ENCODE measurements at regions not wholly inside any gene's neighbourhood (a gene's known extent, or its start where the extent isn't known, plus 50 kb on each side); places are given as distances from the start of the nearest gene placed in this dataset.

DNA sequence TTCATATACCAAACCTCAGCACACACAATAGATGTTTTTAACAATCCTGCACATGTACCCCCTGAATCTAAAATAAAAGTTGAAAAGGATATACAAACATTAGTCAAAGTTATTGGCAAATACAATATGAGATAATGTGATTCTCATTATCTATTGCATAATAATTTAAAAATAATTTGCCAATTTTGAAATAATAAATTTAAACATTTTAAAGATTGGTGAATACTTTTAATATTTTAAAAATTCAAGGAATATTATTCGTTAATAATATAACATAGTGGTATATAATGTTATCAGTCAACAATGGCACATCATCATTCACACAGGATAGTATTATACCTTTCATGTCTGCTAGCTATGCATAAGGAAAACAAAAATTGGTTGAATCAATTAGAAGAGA lies 207.0 kb upstream of the SP8 start:
- no peak for FAIRE-seq
- no peak for TF ChIP-seq POLR2AphosphoS5 (IDR thresholded peaks at IDR 0.05; ENCODE audit: low read depth, low read length)
- no peak for TF ChIP-seq TAF1 (IDR thresholded peaks at IDR 0.05; ENCODE audit: borderline replicate concordance, low read depth, low read length)
- no peak for TF ChIP-seq POLR2A (IDR thresholded peaks at IDR 0.05; ENCODE audit: low read depth, low read length)
- no peak for DNase-seq (ENCODE audit: insufficient read length)

DNA sequence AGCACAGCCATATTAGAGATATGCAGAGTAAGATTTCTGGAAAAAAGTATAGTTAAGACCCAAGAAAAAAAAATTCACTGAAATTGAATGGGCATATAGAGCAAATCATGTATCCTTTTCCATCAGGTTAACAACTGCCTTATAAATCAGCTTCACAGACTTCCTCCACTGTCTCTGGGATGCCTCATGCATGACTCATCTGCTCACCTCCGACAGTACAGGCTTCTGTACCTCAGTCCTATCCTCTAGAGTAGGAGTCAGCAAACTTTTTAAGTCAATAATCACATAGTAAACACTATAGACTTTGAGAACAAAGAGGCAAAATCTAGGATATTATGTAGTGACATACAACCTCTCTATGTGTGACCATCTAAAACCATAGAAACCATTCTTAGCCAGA lies 211.6 kb upstream of the SP8 start:
- TF ChIP-seq TAF1 (IDR thresholded peaks at IDR 0.05; ENCODE audit: borderline replicate concordance, low read depth, low read length) (no peak), POLR2A (IDR thresholded peaks at IDR 0.05; ENCODE audit: low read depth, low read length) (no peak), POLR2AphosphoS5 (IDR thresholded peaks at IDR 0.05; ENCODE audit: low read depth, low read length) (no peak)
- FAIRE-seq (no peak), DNase-seq (ENCODE audit: insufficient read length) (no peak)

DNA sequence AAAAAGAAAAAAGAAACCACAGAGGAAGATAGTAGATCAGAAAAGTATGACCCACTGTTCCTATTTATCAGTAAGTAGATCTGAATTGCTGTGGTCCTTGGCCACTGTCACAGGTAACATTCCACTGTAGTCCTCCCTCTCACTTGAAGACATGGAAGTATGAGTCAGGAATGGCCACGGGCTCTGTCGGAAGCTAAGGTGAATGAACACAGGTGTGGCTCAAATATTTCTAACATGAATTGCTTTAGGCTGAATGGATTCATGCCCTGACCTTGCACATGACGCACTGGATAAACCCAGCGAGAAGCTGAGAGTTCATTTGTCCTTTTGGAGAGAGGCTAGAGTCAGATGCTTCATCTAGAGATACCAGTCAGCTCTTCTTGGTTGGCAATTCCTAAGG lies 224.5 kb upstream of the SP8 start:
- TF ChIP-seq POLR2A (IDR thresholded peaks at IDR 0.05; ENCODE audit: low read depth, low read length) (no peak), TAF1 (IDR thresholded peaks at IDR 0.05; ENCODE audit: borderline replicate concordance, low read depth, low read length) (no peak), POLR2AphosphoS5 (IDR thresholded peaks at IDR 0.05; ENCODE audit: low read depth, low read length) (no peak)
- no peak for DNase-seq (ENCODE audit: insufficient read length)
- FAIRE-seq: no peak

DNA sequence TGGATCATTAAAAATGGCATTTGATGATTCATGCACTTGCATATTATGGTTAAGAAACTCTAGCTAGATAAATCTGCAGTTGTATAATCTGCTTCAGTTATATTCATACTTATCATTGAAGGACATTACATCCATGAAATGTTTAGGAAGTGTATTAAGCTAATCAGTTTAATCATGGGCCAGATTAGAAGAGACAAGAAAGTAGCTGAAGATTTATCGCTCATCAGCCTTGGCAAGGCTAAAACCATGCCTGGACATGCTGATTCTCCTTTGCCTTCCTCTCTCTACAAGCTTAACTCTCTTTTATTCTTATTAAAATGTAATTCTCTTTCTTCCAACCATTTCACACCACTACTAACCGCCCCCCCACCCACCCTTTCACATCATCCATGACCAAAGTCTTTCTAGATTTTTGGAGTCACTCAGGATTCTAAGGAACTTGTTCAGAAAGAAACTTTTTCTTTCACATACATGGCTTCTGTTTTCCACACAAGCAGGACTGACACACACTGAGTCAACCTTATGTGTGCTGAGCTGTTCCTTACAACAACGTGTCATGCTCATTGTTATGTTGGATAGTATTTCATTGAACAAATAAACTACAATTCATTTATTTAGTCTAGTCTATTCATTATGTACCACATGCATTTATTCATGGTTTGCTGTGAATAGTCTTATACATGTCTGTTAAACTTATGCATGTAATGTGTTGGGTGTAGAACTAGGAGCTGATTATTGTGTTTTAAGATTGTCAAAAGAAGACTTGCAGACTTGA lies 227.3 kb upstream of the SP8 start:
- no peak for FAIRE-seq

DNA sequence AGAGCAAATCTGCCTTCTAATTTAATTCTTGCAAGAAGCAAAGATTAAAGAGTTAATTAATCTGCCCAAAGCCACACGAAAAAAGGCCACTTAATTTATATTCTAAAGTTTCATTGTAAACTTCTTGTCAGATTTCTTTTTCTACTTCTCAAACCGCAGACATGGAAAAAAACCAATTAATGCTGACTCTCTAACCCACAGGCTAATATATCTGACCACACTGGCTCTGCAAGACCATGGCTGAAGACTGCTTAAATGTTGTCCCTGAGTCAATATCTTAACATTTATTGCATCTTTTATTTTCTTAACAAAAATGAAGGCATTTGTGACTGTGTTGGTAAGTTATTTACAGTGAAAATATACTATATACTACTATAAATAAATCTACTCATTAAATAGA lies 234.0 kb upstream of the SP8 start:
- TF ChIP-seq TAF1 (IDR thresholded peaks at IDR 0.05; ENCODE audit: borderline replicate concordance, low read depth, low read length) (no peak), POLR2A (IDR thresholded peaks at IDR 0.05; ENCODE audit: low read depth, low read length) (no peak), POLR2AphosphoS5 (IDR thresholded peaks at IDR 0.05; ENCODE audit: low read depth, low read length) (no peak)
- no peak for DNase-seq (ENCODE audit: insufficient read length)
- FAIRE-seq: no peak

More for the DNA sequence above, 227.3 kb upstream of the SP8 start:
- no peak for TF ChIP-seq TAF1 (IDR thresholded peaks at IDR 0.05; ENCODE audit: borderline replicate concordance, low read depth, low read length)
- no peak for DNase-seq (ENCODE audit: insufficient read length)

DNA sequence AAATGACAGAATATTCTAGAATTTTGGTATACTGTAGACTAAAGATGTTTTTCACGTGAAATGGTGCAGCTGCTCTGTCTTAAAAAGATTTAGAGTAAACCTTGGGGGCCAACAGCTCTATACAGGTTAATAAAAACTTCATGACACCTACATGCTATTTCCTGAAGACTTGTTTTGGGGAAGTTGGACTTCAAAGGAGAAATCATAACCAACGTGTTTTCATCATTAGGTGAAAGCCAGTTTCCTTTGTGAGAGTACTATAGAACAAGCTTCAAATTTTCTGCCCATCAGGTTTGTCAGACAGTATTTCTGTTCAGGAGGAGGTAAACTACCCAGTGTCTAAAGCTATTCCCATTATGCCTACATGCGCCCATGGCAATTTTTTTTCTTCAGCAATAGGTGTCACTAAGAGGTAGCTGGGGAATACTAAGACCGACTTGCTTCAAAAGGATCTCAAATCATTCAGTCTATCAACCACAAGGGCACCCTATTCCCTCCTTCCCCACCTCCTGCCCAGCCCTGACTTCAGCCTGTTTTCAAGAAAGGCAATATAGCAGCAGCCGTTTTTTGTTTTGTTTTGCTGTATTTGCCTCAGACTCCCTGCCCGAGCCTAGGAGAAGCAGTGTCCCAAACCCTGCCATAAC lies 237.3 kb upstream of the SP8 start:
- TF ChIP-seq POLR2A (IDR thresholded peaks at IDR 0.05; ENCODE audit: low read depth, low read length) (no peak), POLR2AphosphoS5 (IDR thresholded peaks at IDR 0.05; ENCODE audit: low read depth, low read length) (no peak)
- DNase-seq (ENCODE audit: insufficient read length) (no peak), FAIRE-seq (no peak)

DNA sequence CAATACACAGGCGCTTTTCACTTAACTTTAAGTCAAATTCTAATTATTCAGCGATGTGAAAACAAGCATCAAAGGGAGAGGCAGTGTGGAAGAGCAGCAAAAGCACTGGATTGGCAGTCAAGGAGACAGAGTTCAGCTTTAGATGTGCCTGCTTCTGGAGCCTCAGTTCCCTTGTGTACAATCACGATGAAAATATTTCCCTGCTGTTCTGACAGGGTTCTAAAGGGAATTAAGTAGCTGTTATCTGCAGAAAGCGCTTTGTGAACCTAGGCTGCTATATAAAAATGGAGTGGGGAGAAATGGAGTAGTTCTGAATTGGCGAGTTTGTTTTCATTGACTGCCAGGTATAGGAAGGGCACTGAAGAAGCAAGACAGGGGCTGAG lies 237.8 kb upstream of the SP8 start:
- no peak for FAIRE-seq
- no peak for DNase-seq (ENCODE audit: insufficient read length)
- no peak for TF ChIP-seq POLR2AphosphoS5 (IDR thresholded peaks at IDR 0.05; ENCODE audit: low read depth, low read length)
- TF ChIP-seq TAF1 (IDR thresholded peaks at IDR 0.05; ENCODE audit: borderline replicate concordance, low read depth, low read length): no peak
- no peak for TF ChIP-seq POLR2A (IDR thresholded peaks at IDR 0.05; ENCODE audit: low read depth, low read length)

DNA sequence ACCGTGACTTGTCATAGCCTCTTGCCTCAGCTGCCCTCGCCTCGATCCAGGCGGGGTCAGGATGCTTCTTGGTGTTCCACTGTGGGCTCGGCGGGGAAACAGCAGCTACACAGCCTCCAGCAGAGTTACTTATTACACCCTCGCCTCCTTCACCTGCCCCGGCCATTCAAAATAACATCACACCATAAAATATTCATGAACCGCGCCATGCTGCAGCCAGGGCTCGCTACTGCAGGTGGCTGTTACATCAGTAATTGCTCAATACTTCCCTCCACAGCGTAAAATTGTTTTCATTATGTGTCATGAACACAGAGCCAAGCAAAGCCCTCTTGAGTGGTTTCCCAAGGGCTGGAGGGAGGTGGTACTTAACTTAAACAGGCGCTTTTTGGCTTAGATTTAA lies 241.5 kb upstream of the SP8 start:
- TF ChIP-seq POLR2AphosphoS5 (IDR thresholded peaks at IDR 0.05; ENCODE audit: low read depth, low read length) (no peak), POLR2A (IDR thresholded peaks at IDR 0.05; ENCODE audit: low read depth, low read length) (no peak), TAF1 (IDR thresholded peaks at IDR 0.05; ENCODE audit: borderline replicate concordance, low read depth, low read length) (no peak)
- FAIRE-seq (no peak), DNase-seq (ENCODE audit: insufficient read length) (no peak)

DNA sequence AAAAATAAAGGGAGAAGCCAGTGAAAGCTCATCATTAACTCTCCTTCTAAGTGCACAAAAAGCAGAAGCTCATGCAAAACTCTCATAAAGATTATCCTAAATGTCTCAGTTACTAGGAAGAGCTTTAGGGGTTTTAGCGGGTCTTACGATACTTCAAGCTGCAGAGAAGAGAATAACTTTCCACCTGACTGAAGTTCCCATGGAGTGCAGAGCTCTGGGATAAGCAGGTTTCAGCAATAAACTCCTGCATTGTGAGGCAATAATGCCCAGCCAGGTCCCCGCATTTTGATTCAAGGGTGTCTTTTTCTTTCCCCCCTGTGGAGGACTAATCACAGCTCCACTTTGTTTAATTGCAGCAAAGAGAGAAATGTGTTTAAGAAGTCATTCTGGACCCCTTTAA lies 241.9 kb upstream of the SP8 start:
- FAIRE-seq: no peak

DNA sequence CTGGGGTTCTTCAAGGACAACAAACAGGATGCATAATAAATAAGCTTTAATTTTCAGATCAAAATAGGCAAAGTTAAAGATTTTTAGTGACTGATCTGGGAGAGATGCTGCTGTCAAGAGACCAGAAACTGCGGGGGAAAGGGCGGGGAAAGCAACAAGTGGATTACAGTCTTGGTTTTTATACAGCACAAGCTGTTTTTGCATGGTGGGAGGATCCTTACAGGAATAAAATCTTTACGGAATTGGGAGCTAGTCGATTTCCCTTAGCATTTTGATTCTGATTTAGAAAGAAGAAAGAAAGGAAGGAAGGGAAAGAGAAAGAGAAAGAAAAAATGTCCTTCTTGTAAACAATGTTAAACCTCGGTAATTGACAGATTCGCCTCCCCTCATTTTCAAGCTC lies 242.3 kb upstream of the SP8 start:
- no peak for DNase-seq (ENCODE audit: insufficient read length)
- FAIRE-seq: no peak

More for the DNA sequence above, 241.9 kb upstream of the SP8 start:
- TF ChIP-seq TAF1 (IDR thresholded peaks at IDR 0.05; ENCODE audit: borderline replicate concordance, low read depth, low read length) (no peak), POLR2A (IDR thresholded peaks at IDR 0.05; ENCODE audit: low read depth, low read length) (no peak), POLR2AphosphoS5 (IDR thresholded peaks at IDR 0.05; ENCODE audit: low read depth, low read length) (no peak)
- no peak for DNase-seq (ENCODE audit: insufficient read length)

DNA sequence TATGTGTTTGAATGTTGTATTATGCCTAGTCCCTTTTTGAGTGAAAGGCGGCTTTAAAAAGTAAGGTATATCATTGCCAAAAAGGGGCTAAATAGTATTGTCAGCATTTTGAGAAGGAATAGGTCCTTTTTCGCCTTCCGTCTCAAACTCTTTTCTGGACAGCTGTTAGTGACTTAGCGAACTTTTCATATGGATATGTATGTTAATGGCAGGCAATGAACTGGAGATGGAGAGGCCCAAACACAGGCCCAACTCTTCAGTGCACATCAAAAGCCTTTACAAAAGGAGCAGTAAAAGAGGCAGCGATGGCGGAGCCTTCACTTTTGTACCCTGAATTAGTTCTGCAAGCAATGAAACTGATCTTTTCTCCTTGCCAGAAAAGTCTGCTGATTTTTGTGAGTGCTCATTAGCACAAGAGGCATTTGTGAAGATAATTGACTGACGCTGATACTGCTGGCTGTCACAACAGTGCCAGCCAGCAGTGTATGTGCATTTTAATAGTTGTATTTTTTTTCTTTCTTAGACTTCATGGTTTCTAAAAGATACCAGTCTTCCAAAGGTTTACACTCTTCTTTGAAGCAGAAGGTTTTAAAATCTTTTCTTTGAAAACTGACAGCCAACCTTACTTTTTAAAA lies 243.7 kb upstream of the SP8 start:
- no peak for TF ChIP-seq POLR2A (IDR thresholded peaks at IDR 0.05; ENCODE audit: low read depth, low read length)
- TF ChIP-seq POLR2AphosphoS5 (IDR thresholded peaks at IDR 0.05; ENCODE audit: low read depth, low read length): no peak
- no peak for TF ChIP-seq TAF1 (IDR thresholded peaks at IDR 0.05; ENCODE audit: borderline replicate concordance, low read depth, low read length)
- FAIRE-seq: no peak
- DNase-seq (ENCODE audit: insufficient read length): no peak

More for the DNA sequence above, 242.3 kb upstream of the SP8 start:
- no peak for TF ChIP-seq POLR2A (IDR thresholded peaks at IDR 0.05; ENCODE audit: low read depth, low read length)
- no peak for TF ChIP-seq TAF1 (IDR thresholded peaks at IDR 0.05; ENCODE audit: borderline replicate concordance, low read depth, low read length)
- TF ChIP-seq POLR2AphosphoS5 (IDR thresholded peaks at IDR 0.05; ENCODE audit: low read depth, low read length): no peak

DNA sequence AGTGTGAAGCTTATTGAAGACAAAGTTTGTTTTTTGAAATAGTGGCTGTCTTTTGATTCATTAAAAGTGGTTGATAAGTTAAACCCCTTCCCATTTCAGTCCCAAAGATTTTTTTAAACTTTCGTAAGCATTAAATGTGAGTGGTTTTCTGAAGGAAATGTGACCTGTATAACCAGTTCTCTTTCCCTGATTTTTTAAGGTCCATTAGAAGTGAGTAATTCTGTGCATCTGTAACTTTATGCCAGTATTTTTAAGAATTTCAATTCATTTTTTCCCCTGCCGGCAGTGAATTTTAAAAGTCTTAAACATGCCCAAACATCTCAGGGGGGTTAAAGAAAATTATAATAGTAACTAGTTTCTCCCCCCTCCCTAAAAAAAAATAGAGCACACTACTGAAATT lies 254.6 kb upstream of the SP8 start:
- FAIRE-seq (no peak), DNase-seq (ENCODE audit: insufficient read length) (no peak)
- TF ChIP-seq POLR2A (IDR thresholded peaks at IDR 0.05; ENCODE audit: low read depth, low read length) (no peak), POLR2AphosphoS5 (IDR thresholded peaks at IDR 0.05; ENCODE audit: low read depth, low read length) (no peak), TAF1 (IDR thresholded peaks at IDR 0.05; ENCODE audit: borderline replicate concordance, low read depth, low read length) (no peak)
